Stomach (tissue), 4 donors: ENCODE measurements at regions not wholly inside any gene's neighbourhood (a gene's known extent, or its start where the extent isn't known, plus 50 kb on each side); places are given as distances from the start of the nearest gene placed in this dataset.

ENCODE experiments used
- CTCF ChIP-seq, 7 experiments: fragments of 450-650 bp in 4 of 7; fragments of 200-600 bp in 3 of 7; sonication (generic) in 3 of 7; IDR thresholded peaks; one replicate each; pipeline ENCODE4 v1.5.1; 2016 to 2019; ENCODE audit warnings: antibody characterized with exemption in 7 of 7, control low read depth in 2 of 7, mild to moderate bottlenecking in 1 of 7
- EP300 ChIP-seq: sonication (generic); formaldehyde crosslinking; IDR thresholded peaks from one replicate; pipeline ENCODE4 v1.6.1; 2017; ENCODE audit warnings: antibody characterized with exemption
- POLR2A ChIP-seq, 4 donors: fragments of 450-650 bp; IDR thresholded peaks; one replicate each; pipeline ENCODE4 v1.6.1; 2016; ENCODE audit warnings: antibody characterized with exemption in 4 of 4, control low read depth in 2 of 4, mild to moderate bottlenecking in 1 of 4, moderate library complexity in 1 of 4
- POLR2AphosphoS5 ChIP-seq, 3 donors: sonication (generic); formaldehyde crosslinking; IDR thresholded peaks; one replicate each; pipeline ENCODE4 v1.6.1; 2016; ENCODE audit warnings: antibody characterized with exemption in 3 of 3

GRCh38 chr3:145006271-145006670 lies 1034.6 kb downstream of the DIPK2A start:
- TF ChIP-seq CTCF (IDR thresholded peaks at IDR 0.05) (no peak), POLR2AphosphoS5 (IDR thresholded peaks at IDR 0.05) (no peak), POLR2A (IDR thresholded peaks at IDR 0.05) (no peak), EP300 (no peak)
